A172 (cell line): ENCODE measurements at regions not wholly inside any gene's neighbourhood (a gene's known extent, or its start where the extent isn't known, plus 50 kb on each side); places are given as distances from the start of the nearest gene placed in this dataset.

Experiments
- DNase-seq: peaks from one replicate; pipeline ENCODE4 v3.0.0-alpha.2; 2015; ENCODE audit warnings: low spot score

GRCh38 chr3:13227315-13228165 is 154.3 kb upstream of the IQSEC1 start:
- DNase-seq = no peak

GRCh38 chr3:13224967-13225366 is 151.7 kb upstream of the IQSEC1 start:
- no peak for DNase-seq

- peak; percentile 54 for DNase-seq
Measured at GRCh38 chr3:13223574-13224237, 150.5 kb upstream of the IQSEC1 start.

- peak; percentile 18 for DNase-seq
Measured at GRCh38 chr3:13222891-13223573, 149.8 kb upstream of the IQSEC1 start.

GRCh38 chr3:13222131-13222530 is 148.9 kb upstream of the IQSEC1 start:
- DNase-seq = no peak

GRCh38 chr3:13221491-13222061 is 148.3 kb upstream of the IQSEC1 start:
- DNase-seq = no peak

GRCh38 chr3:13220991-13221390 is 147.8 kb upstream of the IQSEC1 start:
- peak; percentile 59 for DNase-seq

GRCh38 chr3:13219902-13220296 is 146.7 kb upstream of the IQSEC1 start:
- no peak for DNase-seq

- peak; percentile 46 for DNase-seq
Measured at GRCh38 chr3:13219077-13219901, 146.1 kb upstream of the IQSEC1 start.

GRCh38 chr3:13218541-13218908 is 145.3 kb upstream of the IQSEC1 start:
- no peak for DNase-seq

GRCh38 chr3:13217736-13218540 is 144.7 kb upstream of the IQSEC1 start:
- peak; percentile 95 for DNase-seq

GRCh38 chr3:13217253-13217652 is 144.0 kb upstream of the IQSEC1 start:
- DNase-seq = no peak

- DNase-seq = peak; percentile 99
Measured at GRCh38 chr3:13215940-13216546, 142.8 kb upstream of the IQSEC1 start.

GRCh38 chr3:13214847-13215472 is 141.7 kb upstream of the IQSEC1 start:
- DNase-seq = peak; percentile 44

- no peak for DNase-seq
Measured at GRCh38 chr3:13213911-13214846, 140.9 kb upstream of the IQSEC1 start.

- no peak for DNase-seq
Measured at GRCh38 chr3:13213490-13213889, 140.3 kb upstream of the IQSEC1 start.

- DNase-seq = no peak
Measured at GRCh38 chr3:13211605-13212210, 138.5 kb upstream of the IQSEC1 start.
